Ovary (tissue), 7 donors: ENCODE measurements at regions not wholly inside any gene's neighbourhood (a gene's known extent, or its start where the extent isn't known, plus 50 kb on each side); places are given as distances from the start of the nearest gene placed in this dataset.

Source experiments
- DNase-seq, 5 donors: peaks; one replicate each; pipeline ENCODE4 v3.0.0-alpha.2; 2019 to 2020
- H3K27ac ChIP-seq, 2 donors: fragments of 200-600 bp; one replicate each; pipeline versions ENCODE4 v1.5.1 to v1.8.0; 2019 to 2022
- H3K27me3 ChIP-seq: fragments of 200-600 bp; one replicate; pipeline ENCODE4 v1.8.0; 2022
- H3K36me3 ChIP-seq: fragments of 200-600 bp; sonication (generic); one replicate; pipeline ENCODE4 v1.5.1; 2019
- H3K4me1 ChIP-seq: one replicate; pipeline ENCODE4 v1.8.1; 2013; ENCODE audit warnings: mild to moderate bottlenecking, moderate library complexity; ENCODE audit not compliant: insufficient read depth
- H3K4me3 ChIP-seq: fragments of 200-600 bp; sonication (generic); one replicate; pipeline ENCODE4 v1.5.1; 2017
- H3K9me3 ChIP-seq, 2 donors: fragments of 200-600 bp in 1 of 2; sonication (generic) in 1 of 2; one replicate each; pipeline versions ENCODE4 v1.5.1 to v1.8.1; 2013 to 2019; ENCODE audit warnings: mild to moderate bottlenecking in 1 of 2, moderate library complexity in 1 of 2
- EP300 ChIP-seq: sonication (generic); formaldehyde crosslinking; IDR thresholded peaks from one replicate; pipeline ENCODE4 v1.6.1; 2017; ENCODE audit warnings: antibody characterized with exemption
- POLR2A ChIP-seq: fragments of 450-650 bp; IDR thresholded peaks from one replicate; pipeline ENCODE4 v1.6.1; 2017; ENCODE audit warnings: antibody characterized with exemption, mild to moderate bottlenecking, moderate library complexity
- WGBS, 3 donors: extraction: QIAGEN DNeasy Blood & Tissue Kit in 1 of 3; methylation state at CpG; one replicate each; pipeline versions ENCODE4 v1.1.5 to v1.1.7; 2013 to 2017; 5-methylcytosine and 5-hydroxymethylcytosine counted together
- intact Hi-C, 4 donors: fragments of 100-400 bp; cut with DNase I; formaldehyde crosslinking; loops; one replicate each; pipeline versions ENCODE4 v1.11.0 to v1.15.1; 2022 to 2023
- TF ChIP-seq, protein P1 (sequence below), 3 donors: fragments of 450-650 bp in 2 of 3; fragments of 200-600 bp in 1 of 3; IDR thresholded peaks; one replicate each; pipeline versions ENCODE4 v1.5.1 to v1.8.0; 2016 to 2022; ENCODE audit warnings: antibody characterized with exemption in 3 of 3, mild to moderate bottlenecking in 1 of 3
- donor health status: DM: no; HTN: no; CAD: no; lungs with moderate emphysema.
- donor health status: DM: no; HTN: no; CAD: no.
- donor health status: Bipolar disorder and iron deficiency.
- donor health status: DM: no; HTN: no; CAD: no.
- donor health status: DM: yes; HTN: yes; CAD: no.

DNA sequence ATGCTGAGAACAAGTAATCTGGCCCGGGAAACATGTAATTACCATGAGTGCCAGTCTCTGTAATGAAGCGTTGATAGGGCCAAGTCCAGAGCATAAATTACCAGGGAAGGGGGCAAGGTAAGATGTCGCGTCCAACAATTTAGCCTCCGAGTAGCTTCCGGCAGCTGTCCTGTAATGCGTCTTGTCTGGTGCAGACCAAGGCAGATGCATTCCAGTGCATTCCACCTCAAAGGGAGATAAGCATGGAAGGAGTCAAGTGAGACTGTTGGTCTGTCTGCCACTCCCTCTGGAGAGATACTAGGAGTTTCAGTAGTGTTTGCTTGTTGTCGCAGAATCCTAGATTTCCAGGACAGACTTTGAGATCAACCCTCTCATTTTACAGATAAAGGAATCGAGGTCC is 218.3 kb downstream of the AACS start:
- H3K27ac ChIP-seq: no peak overlapping the region
- intact Hi-C loops: no loop called here
- no peak overlapping the region for H3K4me3 ChIP-seq
- no peak for DNase-seq
- 7 to 22% (median 16%) methylated on average over 9 of the region's 9 CpGs for whole genome bisulfite sequencing, 3 donors
- TF ChIP-seq, protein P1, sequence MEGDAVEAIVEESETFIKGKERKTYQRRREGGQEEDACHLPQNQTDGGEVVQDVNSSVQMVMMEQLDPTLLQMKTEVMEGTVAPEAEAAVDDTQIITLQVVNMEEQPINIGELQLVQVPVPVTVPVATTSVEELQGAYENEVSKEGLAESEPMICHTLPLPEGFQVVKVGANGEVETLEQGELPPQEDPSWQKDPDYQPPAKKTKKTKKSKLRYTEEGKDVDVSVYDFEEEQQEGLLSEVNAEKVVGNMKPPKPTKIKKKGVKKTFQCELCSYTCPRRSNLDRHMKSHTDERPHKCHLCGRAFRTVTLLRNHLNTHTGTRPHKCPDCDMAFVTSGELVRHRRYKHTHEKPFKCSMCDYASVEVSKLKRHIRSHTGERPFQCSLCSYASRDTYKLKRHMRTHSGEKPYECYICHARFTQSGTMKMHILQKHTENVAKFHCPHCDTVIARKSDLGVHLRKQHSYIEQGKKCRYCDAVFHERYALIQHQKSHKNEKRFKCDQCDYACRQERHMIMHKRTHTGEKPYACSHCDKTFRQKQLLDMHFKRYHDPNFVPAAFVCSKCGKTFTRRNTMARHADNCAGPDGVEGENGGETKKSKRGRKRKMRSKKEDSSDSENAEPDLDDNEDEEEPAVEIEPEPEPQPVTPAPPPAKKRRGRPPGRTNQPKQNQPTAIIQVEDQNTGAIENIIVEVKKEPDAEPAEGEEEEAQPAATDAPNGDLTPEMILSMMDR (IDR thresholded peaks at IDR 0.05): no peak
- TF ChIP-seq POLR2A (no peak), EP300 (no peak)
- H3K27me3 ChIP-seq: no peaks in the 10 kb centered on the region
- H3K4me1 ChIP-seq: no peaks in the 10 kb centered on the region
- H3K36me3 ChIP-seq: no peaks in the 10 kb centered on the region
- H3K9me3 ChIP-seq: no peaks in the 10 kb centered on the region

DNA sequence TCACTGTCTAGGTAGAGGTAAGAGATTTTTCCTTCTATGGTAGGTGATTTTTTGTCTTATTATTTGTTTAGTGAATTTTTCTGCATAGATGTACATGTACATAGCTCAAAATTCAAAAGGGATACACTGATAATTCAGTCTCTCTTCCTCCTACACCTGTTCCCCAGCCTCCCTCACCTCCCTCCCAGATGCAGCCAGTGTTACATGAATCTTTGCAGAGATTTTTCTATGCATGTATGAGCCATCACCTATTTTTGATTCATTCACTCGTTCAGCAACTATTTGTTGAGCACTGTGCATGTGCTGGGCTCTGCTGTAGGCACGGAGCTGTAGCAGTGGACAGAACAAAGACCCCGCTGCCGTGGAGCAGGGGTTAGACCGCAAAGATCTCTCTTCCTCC is 218.9 kb downstream of the AACS start:
- no peaks in the 10 kb centered on the region for H3K36me3 ChIP-seq
- H3K9me3 ChIP-seq: no peaks in the 10 kb centered on the region
- WGBS, 3 donors: 87 to 90% (median 89%) methylated on average over 5 of the region's 5 CpGs
- no peak overlapping the region for H3K4me3 ChIP-seq
- no peak for DNase-seq
- H3K27ac ChIP-seq: no peak overlapping the region
- no peaks in the 10 kb centered on the region for H3K27me3 ChIP-seq
- TF ChIP-seq, protein P1 (IDR thresholded peaks at IDR 0.05): no peak
- TF ChIP-seq EP300 (no peak), POLR2A (no peak)
- no peaks in the 10 kb centered on the region for H3K4me1 ChIP-seq
- intact Hi-C loops: no loop called here

DNA sequence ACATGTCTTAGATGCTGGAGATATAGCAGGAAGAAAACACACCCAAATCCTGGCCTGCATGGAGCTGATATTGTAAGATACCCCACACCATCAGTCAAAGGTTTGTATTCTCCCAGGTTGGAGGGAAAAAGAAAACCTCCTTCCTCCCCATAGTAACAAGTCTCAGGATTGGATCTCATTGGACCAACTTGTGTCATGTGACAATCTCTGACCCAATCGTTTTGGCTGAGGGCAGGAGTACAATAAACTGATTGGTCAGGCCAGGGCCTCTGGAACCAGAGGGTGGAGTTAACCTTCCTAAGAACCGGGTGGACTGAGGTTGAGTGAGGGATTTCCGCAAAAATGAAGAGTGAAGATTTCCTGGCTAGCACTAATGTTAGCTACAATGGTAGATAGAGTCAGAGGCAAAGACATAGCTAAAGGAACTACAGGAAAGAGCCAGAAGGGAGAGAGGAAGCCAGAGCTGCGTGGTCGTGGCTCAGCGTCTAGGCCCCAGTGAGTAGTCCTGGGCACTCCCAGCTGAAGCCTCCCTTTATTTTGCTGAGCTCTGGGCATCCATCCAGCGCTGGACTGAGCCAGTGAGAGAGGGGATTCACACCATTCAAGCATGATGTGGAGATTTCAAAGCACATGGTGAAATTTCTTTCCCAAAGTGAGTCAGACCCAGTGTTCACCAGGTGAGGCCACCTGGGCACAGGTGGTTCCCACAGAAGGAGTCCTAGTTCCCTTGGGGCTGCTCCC is 219.9 kb downstream of the AACS start:
- no peaks in the 10 kb centered on the region for H3K9me3 ChIP-seq
- H3K4me1 ChIP-seq: no peaks in the 10 kb centered on the region
- H3K4me3 ChIP-seq: no peak overlapping the region
- H3K27me3 ChIP-seq: no peaks in the 10 kb centered on the region
- no peak for TF ChIP-seq POLR2A
- TF ChIP-seq EP300: no peak
- TF ChIP-seq, protein P1 (IDR thresholded peaks at IDR 0.05): no peak
- no peak for DNase-seq
- no peaks in the 10 kb centered on the region for H3K36me3 ChIP-seq
- intact Hi-C loops: no loop called here
- 61 to 67% (median 66%) methylated on average over 7 of the region's 7 CpGs for WGBS, 3 donors
- H3K27ac ChIP-seq: no peak overlapping the region

DNA sequence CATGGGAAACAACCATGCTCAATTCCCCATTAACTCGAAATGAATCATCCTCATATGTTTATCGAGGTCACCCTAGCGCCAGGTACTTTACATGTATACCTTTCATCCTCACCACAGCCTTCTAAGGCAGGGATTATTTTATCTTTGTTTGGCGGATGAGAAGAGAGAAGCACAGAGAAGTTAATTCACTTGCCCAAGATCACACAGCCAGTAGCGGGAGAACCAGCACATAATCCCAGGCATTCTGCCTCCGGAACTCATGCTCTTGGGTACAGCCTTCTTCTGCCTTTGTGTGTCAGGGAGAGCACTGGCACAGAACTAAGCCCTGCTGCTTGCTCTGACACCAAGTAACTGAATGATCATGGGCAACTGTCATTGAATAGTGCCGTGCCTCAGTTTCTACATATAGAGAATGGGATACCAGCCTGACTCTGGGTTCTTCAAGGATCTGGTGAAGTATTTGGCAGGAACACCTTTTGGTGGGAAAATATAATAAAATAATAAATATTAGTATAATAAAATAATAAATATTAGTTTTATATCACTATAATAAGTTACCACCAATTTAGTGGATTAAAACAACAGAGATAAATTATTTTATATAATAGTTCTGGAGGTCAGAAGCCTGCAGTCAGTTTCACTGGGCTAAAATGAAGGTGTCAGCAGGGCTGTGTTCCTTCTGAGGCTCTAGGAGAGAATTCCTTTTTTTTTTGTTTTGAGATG is 220.9 kb downstream of the AACS start:
- Histone ChIP-seq H3K27ac (no peak overlapping the region), H3K4me1 (no peaks in the 10 kb centered on the region), H3K4me3 (no peak overlapping the region), H3K36me3 (no peaks in the 10 kb centered on the region), H3K27me3 (no peaks in the 10 kb centered on the region), H3K9me3 (no peaks in the 10 kb centered on the region)
- intact Hi-C loops: no loop called here
- TF ChIP-seq POLR2A: no peak
- TF ChIP-seq, protein P1 (IDR thresholded peaks at IDR 0.05): no peak
- TF ChIP-seq EP300: no peak
- WGBS, 3 donors: 91 to 93% (median 92%) methylated on average over 7 of the region's 7 CpGs
- DNase-seq: no peak
